OCI-LY7 (cell line): ENCODE measurements at regions not wholly inside any gene's neighbourhood (a gene's known extent, or its start where the extent isn't known, plus 50 kb on each side); places are given as distances from the start of the nearest gene placed in this dataset.

Source experiments
- CTCF ChIP-seq: fragments of 200-600 bp; sonication (generic); conservative IDR thresholded peaks from 2 replicates; pipeline ENCODE4 v1.5.1; 2014; ENCODE audit warnings: mild to moderate bottlenecking, antibody characterized with exemption, low read length, moderate library complexity, mixed read lengths
- EZH2phosphoT487 ChIP-seq: fragments of 200-600 bp; sonication (generic); IDR thresholded peaks from 2 replicates; pipeline ENCODE4 v1.6.1; 2018; ENCODE audit warnings: low read depth, borderline replicate concordance, mild to moderate bottlenecking, mixed run types, antibody characterized with exemption, low read length, moderate library complexity, mixed read lengths

DNA sequence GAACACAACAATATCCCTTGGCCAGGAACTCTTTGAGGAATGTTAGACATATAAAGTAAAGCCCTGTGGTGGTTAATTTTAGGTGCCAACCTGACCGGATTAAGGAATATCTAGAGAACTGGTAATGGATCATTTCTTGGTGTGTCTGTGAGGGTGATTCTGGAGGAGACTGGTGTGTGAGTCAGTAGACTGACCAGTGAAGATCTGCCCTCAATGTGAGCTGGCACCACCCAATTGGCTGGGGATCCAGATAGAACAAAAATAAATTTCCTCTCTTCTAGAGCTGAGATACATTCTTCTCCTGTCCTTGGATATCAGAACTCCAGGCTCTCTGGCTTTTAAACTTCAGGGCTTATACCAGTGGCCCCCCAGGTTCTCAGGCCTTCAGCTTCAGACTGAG lies 56.2 kb upstream of the TNPO1 start:
- TF ChIP-seq CTCF = no peak
- TF ChIP-seq EZH2phosphoT487 = no peak
